GM21717 (cell line): ENCODE measurements at regions not wholly inside any gene's neighbourhood (a gene's known extent, or its start where the extent isn't known, plus 50 kb on each side); places are given as distances from the start of the nearest gene placed in this dataset.

Experiments used
- ATAC-seq: cut with Tn5 transposase; IDR thresholded peaks from one replicate; pipeline ENCODE4 v1.9.1; 2021; ENCODE audit warnings: mild to moderate bottlenecking, moderate library complexity; ENCODE audit not compliant: unreplicated experiment

GRCh38 chr18:72942766-72943165 lies 75.0 kb upstream of the NETO1 start:
- ATAC-seq = no peak

- no peak for ATAC-seq
These were observed 73.2 kb upstream of the NETO1 start for GRCh38 chr18:72940986-72941385.

- ATAC-seq = no peak
These were observed 72.7 kb upstream of the NETO1 start for GRCh38 chr18:72940509-72940908.

GRCh38 chr18:72935744-72936143 lies 68.0 kb upstream of the NETO1 start:
- ATAC-seq = no peak

GRCh38 chr18:72922895-72923294 lies 55.1 kb upstream of the NETO1 start:
- no peak for ATAC-seq
